ENCODE measurements at regions not wholly inside any gene's neighbourhood (a gene's known extent, or its start where the extent isn't known, plus 50 kb on each side); places are given as distances from the start of the nearest gene placed in this dataset.

DNA sequence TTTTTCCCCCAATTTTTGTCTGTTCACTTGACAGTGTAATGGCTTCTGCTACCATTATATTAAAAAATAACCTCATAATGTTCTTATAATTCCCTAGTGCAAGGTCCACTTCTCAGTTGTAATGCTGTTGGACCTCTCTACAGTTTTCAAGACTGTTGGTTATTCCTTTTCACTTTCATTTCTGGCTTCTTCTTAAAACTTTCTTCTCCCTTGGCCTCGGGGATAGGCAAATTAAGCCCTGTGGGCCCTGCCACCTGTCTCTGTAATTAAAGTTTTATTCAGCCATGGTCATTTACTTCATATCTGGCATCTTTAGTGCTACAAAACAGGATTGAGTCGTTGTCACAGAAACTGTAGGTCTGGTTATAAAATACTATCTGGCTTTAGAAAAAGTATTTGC lies 313.5 kb downstream of the KLF12 start:
- H3K27ac Mint-ChIP-seq: no peak overlapping the region
- Histone ChIP-seq H4K20me1 (ENCODE audit: insufficient read depth, low read length) (no peaks in the 10 kb centered on the region), H3K4me2 (replicated peaks; ENCODE audit: extremely low read depth, low read length, poor library complexity, severe bottlenecking) (no peak overlapping the region), H3K9me3 (replicated peaks in 1 of 2; ENCODE audit: control insufficient read depth in 1 of 2, insufficient read depth in 1 of 2, low read length in 2 of 2) (peaks cover 0 to 2% of the 10 kb centered on the region in 2 donors), H2AFZ (ENCODE audit: insufficient read depth, low read depth, low read length, poor library complexity, severe bottlenecking) (no peak overlapping the region), H3K4me3 (replicated peaks in 1 of 3; ENCODE audit: low read depth in 2 of 3, low read length in 3 of 3) (no peak overlapping the region), H3K79me2 (ENCODE audit: insufficient read depth, low read length) (no peaks in the 10 kb centered on the region), H3K27ac (ENCODE audit: low read depth in 1 of 2, low read length in 2 of 2) (no peak overlapping the region), H3K9ac (ENCODE audit: insufficient read depth, low read length, poor library complexity, severe bottlenecking) (no peak overlapping the region), H3K36me3 (replicated peaks in 1 of 2; ENCODE audit: control insufficient read depth in 1 of 2, insufficient read depth in 2 of 2, low read length in 2 of 2) (no peaks in the 10 kb centered on the region), H3K4me1 (ENCODE audit: control insufficient read depth in 1 of 2, insufficient read depth in 2 of 2, low read length in 2 of 2) (no peaks in the 10 kb centered on the region), H3K27me3 (ENCODE audit: control insufficient read depth in 2 of 2, insufficient read depth in 2 of 2, low read length in 2 of 2) (no peaks in the 10 kb centered on the region)
- no peak for DNase-seq
- intact Hi-C loops (cut with micrococcal nuclease): no loop called here
- TF ChIP-seq, protein P1, sequence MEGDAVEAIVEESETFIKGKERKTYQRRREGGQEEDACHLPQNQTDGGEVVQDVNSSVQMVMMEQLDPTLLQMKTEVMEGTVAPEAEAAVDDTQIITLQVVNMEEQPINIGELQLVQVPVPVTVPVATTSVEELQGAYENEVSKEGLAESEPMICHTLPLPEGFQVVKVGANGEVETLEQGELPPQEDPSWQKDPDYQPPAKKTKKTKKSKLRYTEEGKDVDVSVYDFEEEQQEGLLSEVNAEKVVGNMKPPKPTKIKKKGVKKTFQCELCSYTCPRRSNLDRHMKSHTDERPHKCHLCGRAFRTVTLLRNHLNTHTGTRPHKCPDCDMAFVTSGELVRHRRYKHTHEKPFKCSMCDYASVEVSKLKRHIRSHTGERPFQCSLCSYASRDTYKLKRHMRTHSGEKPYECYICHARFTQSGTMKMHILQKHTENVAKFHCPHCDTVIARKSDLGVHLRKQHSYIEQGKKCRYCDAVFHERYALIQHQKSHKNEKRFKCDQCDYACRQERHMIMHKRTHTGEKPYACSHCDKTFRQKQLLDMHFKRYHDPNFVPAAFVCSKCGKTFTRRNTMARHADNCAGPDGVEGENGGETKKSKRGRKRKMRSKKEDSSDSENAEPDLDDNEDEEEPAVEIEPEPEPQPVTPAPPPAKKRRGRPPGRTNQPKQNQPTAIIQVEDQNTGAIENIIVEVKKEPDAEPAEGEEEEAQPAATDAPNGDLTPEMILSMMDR (IDR thresholded peaks at IDR 0.05): no peak
- H3K27me3 Mint-ChIP-seq (ENCODE audit: low read depth in 3 of 3): no peaks in the 10 kb centered on the region
- H3K9me3 Mint-ChIP-seq: peaks cover 0 to 21% (median 7%) of the 10 kb centered on the region in 7 donors
- H3K36me3 Mint-ChIP-seq: no peaks in the 10 kb centered on the region
- 100% methylated on average over 1 of the region's 2 CpGs for WGBS (ENCODE audit: insufficient coverage)
- no peaks in the 10 kb centered on the region for H3K4me1 Mint-ChIP-seq
- H3K4me3 Mint-ChIP-seq: no peak overlapping the region

DNA sequence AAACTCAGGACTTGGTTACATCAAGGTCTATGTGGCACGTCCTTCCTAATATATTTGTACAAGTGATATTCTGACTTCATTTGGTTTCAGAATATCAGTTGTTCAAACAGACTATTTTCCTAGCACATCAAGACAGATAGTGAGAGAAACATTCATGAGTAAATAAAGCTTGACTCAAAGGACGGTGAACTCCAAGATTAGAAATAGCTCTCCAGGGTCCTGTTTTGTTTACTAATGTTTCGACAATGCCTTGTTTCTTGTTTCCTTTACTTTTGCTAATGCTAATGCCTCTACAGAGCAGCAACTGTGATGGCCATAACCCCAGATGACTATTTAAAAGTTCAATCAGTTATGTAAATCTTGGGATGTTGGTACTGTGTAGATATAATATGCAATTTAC lies 313.9 kb downstream of the KLF12 start:
- Histone ChIP-seq H3K27ac (ENCODE audit: low read depth in 1 of 2, low read length in 2 of 2) (no peak overlapping the region), H3K9me3 (replicated peaks in 1 of 2; ENCODE audit: control insufficient read depth in 1 of 2, insufficient read depth in 1 of 2, low read length in 2 of 2) (peaks cover 0 to 2% of the 10 kb centered on the region in 2 donors), H3K4me2 (replicated peaks; ENCODE audit: extremely low read depth, low read length, poor library complexity, severe bottlenecking) (no peak overlapping the region), H3K4me3 (replicated peaks in 1 of 3; ENCODE audit: low read depth in 2 of 3, low read length in 3 of 3) (no peak overlapping the region), H3K4me1 (ENCODE audit: control insufficient read depth in 1 of 2, insufficient read depth in 2 of 2, low read length in 2 of 2) (no peaks in the 10 kb centered on the region), H3K36me3 (replicated peaks in 1 of 2; ENCODE audit: control insufficient read depth in 1 of 2, insufficient read depth in 2 of 2, low read length in 2 of 2) (no peaks in the 10 kb centered on the region), H2AFZ (ENCODE audit: insufficient read depth, low read depth, low read length, poor library complexity, severe bottlenecking) (no peak overlapping the region), H3K79me2 (ENCODE audit: insufficient read depth, low read length) (no peaks in the 10 kb centered on the region), H3K27me3 (ENCODE audit: control insufficient read depth in 2 of 2, insufficient read depth in 2 of 2, low read length in 2 of 2) (no peaks in the 10 kb centered on the region), H3K9ac (ENCODE audit: insufficient read depth, low read length, poor library complexity, severe bottlenecking) (no peak overlapping the region), H4K20me1 (ENCODE audit: insufficient read depth, low read length) (no peaks in the 10 kb centered on the region)
- Mint-ChIP-seq H3K27me3 (ENCODE audit: low read depth in 3 of 3) (no peaks in the 10 kb centered on the region), H3K36me3 (no peaks in the 10 kb centered on the region), H3K4me3 (no peak overlapping the region), H3K4me1 (no peaks in the 10 kb centered on the region), H3K9me3 (peaks cover 0 to 19% (median 7%) of the 10 kb centered on the region in 7 donors), H3K27ac (no peak overlapping the region)
- TF ChIP-seq, protein P1 (IDR thresholded peaks at IDR 0.05): no peak
- DNase-seq: no peak
- intact Hi-C loops (cut with micrococcal nuclease): no loop called here
- WGBS (ENCODE audit: insufficient coverage): no CpG with 5 or more reads among the region's 3 CpGs

Measured in CD14-positive monocyte (primary cell).